ENCODE measurements at regions not wholly inside any gene's neighbourhood (a gene's known extent, or its start where the extent isn't known, plus 50 kb on each side); places are given as distances from the start of the nearest gene placed in this dataset.

GRCh38 chr9:118940473-118940872, 428.8 kb downstream of the BRINP1 start:
- no peak for DNase-seq (ENCODE audit: low spot score)

GRCh38 chr9:118946669-118947068, 422.6 kb downstream of the BRINP1 start:
- no peak for DNase-seq (ENCODE audit: low spot score)

GRCh38 chr9:118954857-118955256, 414.4 kb downstream of the BRINP1 start:
- DNase-seq (ENCODE audit: low spot score): no peak

GRCh38 chr9:118957585-118957984, 411.6 kb downstream of the BRINP1 start:
- DNase-seq (ENCODE audit: low spot score): no peak

GRCh38 chr9:118959366-118959765, 409.9 kb downstream of the BRINP1 start:
- DNase-seq (ENCODE audit: low spot score): no peak

GRCh38 chr9:118961857-118962256, 407.4 kb downstream of the BRINP1 start:
- DNase-seq (ENCODE audit: low spot score): no peak

GRCh38 chr9:118962426-118962825, 406.8 kb downstream of the BRINP1 start:
- DNase-seq (ENCODE audit: low spot score): no peak

GRCh38 chr9:118963674-118964073, 405.6 kb downstream of the BRINP1 start:
- no peak for DNase-seq (ENCODE audit: low spot score)

GRCh38 chr9:118967901-118968300, 401.3 kb downstream of the BRINP1 start:
- DNase-seq (ENCODE audit: low spot score): no peak

GRCh38 chr9:118975736-118976135, 393.5 kb downstream of the BRINP1 start:
- DNase-seq (ENCODE audit: low spot score): no peak

- DNase-seq (ENCODE audit: low spot score): no peak
Measured at GRCh38 chr9:118976160-118976559, 393.1 kb downstream of the BRINP1 start.

- DNase-seq (ENCODE audit: low spot score): no peak
Measured at GRCh38 chr9:118984607-118985006, 384.6 kb downstream of the BRINP1 start.

- no peak for DNase-seq (ENCODE audit: low spot score)
Measured at GRCh38 chr9:118985851-118986250, 383.4 kb downstream of the BRINP1 start.

GRCh38 chr9:118987167-118987566, 382.1 kb downstream of the BRINP1 start:
- no peak for DNase-seq (ENCODE audit: low spot score)

GRCh38 chr9:118990949-118991348, 378.3 kb downstream of the BRINP1 start:
- DNase-seq (ENCODE audit: low spot score): no peak

GRCh38 chr9:118991366-118992285, 377.6 kb downstream of the BRINP1 start:
- no peak for DNase-seq (ENCODE audit: low spot score)

- no peak for DNase-seq (ENCODE audit: low spot score)
Measured at GRCh38 chr9:118992813-118993794, 376.1 kb downstream of the BRINP1 start.

GRCh38 chr9:118993965-118994364, 375.3 kb downstream of the BRINP1 start:
- no peak for DNase-seq (ENCODE audit: low spot score)

- DNase-seq (ENCODE audit: low spot score): no peak
Measured at GRCh38 chr9:119002491-119002890, 366.7 kb downstream of the BRINP1 start.

GRCh38 chr9:119003201-119003611, 366.0 kb downstream of the BRINP1 start:
- no peak for DNase-seq (ENCODE audit: low spot score)

GRCh38 chr9:119003882-119004617, 365.2 kb downstream of the BRINP1 start:
- no peak for DNase-seq (ENCODE audit: low spot score)

GRCh38 chr9:119004618-119004990, 364.6 kb downstream of the BRINP1 start:
- no peak for DNase-seq (ENCODE audit: low spot score)

Data from CD4-positive, alpha-beta T cell treated with Interleukin-2 at 100 ng/mL for 4 hours (primary cell).